Natural killer cell (primary cell): ENCODE measurements at regions not wholly inside any gene's neighbourhood (a gene's known extent, or its start where the extent isn't known, plus 50 kb on each side); places are given as distances from the start of the nearest gene placed in this dataset.

Experiments used
- ATAC-seq, 3 donors: fragments of 150-1000 bp in 2 of 3; fragments of 200-7000 bp in 1 of 3; cut with Tn5 transposase; 1 replicate in 1 of 3; 2 replicates in 2 of 3; pipeline ENCODE4 v1.10.0; 2021; ENCODE audit warnings: mild to moderate bottlenecking in 2 of 3, moderate library complexity in 2 of 3
- DNase-seq, 2 donors: peaks; one replicate each; pipeline versions ENCODE4 v3.0.0 to v3.0.0-alpha.2; 2013 to 2021; ENCODE audit warnings: mixed read lengths in 1 of 2
- H3K27ac ChIP-seq: one replicate; pipeline ENCODE4 v1.5.1; 2013; ENCODE audit warnings: mild to moderate bottlenecking, low read length
- H3K27me3 ChIP-seq: one replicate; pipeline ENCODE4 v1.6.1; 2013; ENCODE audit warnings: low read length; ENCODE audit not compliant: control insufficient read depth, insufficient read depth
- H3K36me3 ChIP-seq: one replicate; pipeline ENCODE4 v1.6.1; 2013; ENCODE audit warnings: low read length; ENCODE audit not compliant: control insufficient read depth, insufficient read depth
- H3K4me1 ChIP-seq: one replicate; pipeline ENCODE4 v1.6.1; 2013; ENCODE audit warnings: low read length; ENCODE audit not compliant: control insufficient read depth, insufficient read depth
- H3K4me3 ChIP-seq: one replicate; pipeline ENCODE4 v1.5.1; 2013; ENCODE audit warnings: low read length
- H3K9me3 ChIP-seq: one replicate; pipeline ENCODE4 v1.6.1; 2013; ENCODE audit warnings: low read length; ENCODE audit not compliant: control insufficient read depth, insufficient read depth
- H3K27ac Mint-ChIP-seq, 2 donors: one replicate each; pipeline ENCODE4 v1.8.0; 2022; ENCODE audit warnings: mild to moderate bottlenecking in 2 of 2, mixed read lengths in 2 of 2, moderate library complexity in 1 of 2
- H3K27me3 Mint-ChIP-seq, 2 donors: one replicate each; pipeline ENCODE4 v1.8.0; 2022; ENCODE audit warnings: low read depth in 2 of 2, mixed read lengths in 2 of 2
- H3K36me3 Mint-ChIP-seq: one replicate; pipeline ENCODE4 v1.8.0; 2022; ENCODE audit warnings: mixed read lengths
- H3K4me1 Mint-ChIP-seq, 2 donors: one replicate each; pipeline ENCODE4 v1.8.0; 2022; ENCODE audit warnings: mixed read lengths in 2 of 2
- H3K4me3 Mint-ChIP-seq: one replicate; pipeline ENCODE4 v1.8.0; 2022; ENCODE audit warnings: mild to moderate bottlenecking, moderate library complexity, mixed read lengths
- H3K9me3 Mint-ChIP-seq, 2 donors: one replicate each; pipeline ENCODE4 v1.8.0; 2022; ENCODE audit warnings: mixed read lengths in 2 of 2
- WGBS: methylation state at CpG from one replicate; pipeline ENCODE4 v1.1.7; 2013; ENCODE audit warnings: missing lambda C conversion rate; ENCODE audit not compliant: insufficient coverage; 5-methylcytosine and 5-hydroxymethylcytosine counted together
- intact Hi-C: fragments of 100-400 bp; cut with micrococcal nuclease; formaldehyde crosslinking; loops from one replicate; pipeline ENCODE4 v1.14.2; 2022
- TF ChIP-seq, protein P1 (sequence below): fragments of 200-600 bp; IDR thresholded peaks from one replicate; pipeline ENCODE4 v1.8.0; 2022; ENCODE audit warnings: antibody characterized with exemption

DNA sequence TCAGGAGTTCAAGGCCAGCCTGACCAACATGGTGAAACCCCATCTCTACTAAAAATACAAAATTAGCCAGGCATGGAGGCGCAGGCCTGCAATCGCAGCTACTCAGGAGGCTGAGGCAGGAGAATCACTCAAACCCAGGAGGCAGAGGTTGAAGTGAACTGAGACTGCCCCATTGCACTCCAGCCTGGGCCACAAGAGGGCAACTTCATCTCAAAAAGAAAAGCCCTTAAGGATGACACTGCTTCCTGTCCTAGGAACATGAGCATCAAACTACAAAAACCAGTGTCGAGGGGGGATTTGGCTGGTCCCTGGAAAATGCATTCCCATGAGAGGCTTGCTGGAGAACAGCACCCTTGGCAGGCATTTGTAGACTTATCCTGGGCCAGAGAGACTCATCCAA is 449.5 kb upstream of the PSMD7 start:
- Histone ChIP-seq H3K27me3 (no peaks in the 10 kb centered on the region), H3K27ac (no peak overlapping the region), H3K4me3 (no peak overlapping the region), H3K9me3 (no peaks in the 10 kb centered on the region), H3K36me3 (no peaks in the 10 kb centered on the region), H3K4me1 (no peaks in the 10 kb centered on the region)
- TF ChIP-seq, protein P1, sequence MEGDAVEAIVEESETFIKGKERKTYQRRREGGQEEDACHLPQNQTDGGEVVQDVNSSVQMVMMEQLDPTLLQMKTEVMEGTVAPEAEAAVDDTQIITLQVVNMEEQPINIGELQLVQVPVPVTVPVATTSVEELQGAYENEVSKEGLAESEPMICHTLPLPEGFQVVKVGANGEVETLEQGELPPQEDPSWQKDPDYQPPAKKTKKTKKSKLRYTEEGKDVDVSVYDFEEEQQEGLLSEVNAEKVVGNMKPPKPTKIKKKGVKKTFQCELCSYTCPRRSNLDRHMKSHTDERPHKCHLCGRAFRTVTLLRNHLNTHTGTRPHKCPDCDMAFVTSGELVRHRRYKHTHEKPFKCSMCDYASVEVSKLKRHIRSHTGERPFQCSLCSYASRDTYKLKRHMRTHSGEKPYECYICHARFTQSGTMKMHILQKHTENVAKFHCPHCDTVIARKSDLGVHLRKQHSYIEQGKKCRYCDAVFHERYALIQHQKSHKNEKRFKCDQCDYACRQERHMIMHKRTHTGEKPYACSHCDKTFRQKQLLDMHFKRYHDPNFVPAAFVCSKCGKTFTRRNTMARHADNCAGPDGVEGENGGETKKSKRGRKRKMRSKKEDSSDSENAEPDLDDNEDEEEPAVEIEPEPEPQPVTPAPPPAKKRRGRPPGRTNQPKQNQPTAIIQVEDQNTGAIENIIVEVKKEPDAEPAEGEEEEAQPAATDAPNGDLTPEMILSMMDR, result no peak
- H3K9me3 Mint-ChIP-seq, result peaks cover 0 to 3% of the 10 kb centered on the region in 2 donors
- no peak for ATAC-seq
- H3K4me3 Mint-ChIP-seq, result no peak overlapping the region
- no peak for DNase-seq
- WGBS, result 86% methylated on average over 3 of the region's 3 CpGs
- H3K4me1 Mint-ChIP-seq, result no peaks in the 10 kb centered on the region
- no peaks in the 10 kb centered on the region for H3K27me3 Mint-ChIP-seq
- intact Hi-C loops, result no loop called here
- no peak overlapping the region for H3K27ac Mint-ChIP-seq
- no peaks in the 10 kb centered on the region for H3K36me3 Mint-ChIP-seq

DNA sequence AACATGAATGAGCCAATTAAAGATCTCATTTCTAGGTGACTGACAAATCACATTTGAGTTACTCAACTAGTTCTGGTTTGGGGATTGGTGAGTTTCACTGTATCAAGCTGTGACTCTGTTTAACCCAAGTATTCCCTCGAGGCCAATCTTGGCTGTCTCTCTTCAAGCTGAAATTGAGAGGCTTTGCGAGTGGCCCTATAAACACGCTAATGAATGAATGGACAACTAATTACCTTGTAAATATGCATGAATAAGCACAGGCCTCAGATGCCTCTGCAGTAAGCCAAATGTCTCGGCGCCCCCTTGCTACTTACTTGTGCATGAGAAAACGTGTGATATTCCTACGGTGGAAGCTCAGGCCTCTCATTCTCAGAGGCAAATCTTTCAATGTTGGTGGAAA is 450.3 kb upstream of the PSMD7 start:
- 71% methylated on average over 7 of the region's 7 CpGs for WGBS
- no peak for DNase-seq

DNA sequence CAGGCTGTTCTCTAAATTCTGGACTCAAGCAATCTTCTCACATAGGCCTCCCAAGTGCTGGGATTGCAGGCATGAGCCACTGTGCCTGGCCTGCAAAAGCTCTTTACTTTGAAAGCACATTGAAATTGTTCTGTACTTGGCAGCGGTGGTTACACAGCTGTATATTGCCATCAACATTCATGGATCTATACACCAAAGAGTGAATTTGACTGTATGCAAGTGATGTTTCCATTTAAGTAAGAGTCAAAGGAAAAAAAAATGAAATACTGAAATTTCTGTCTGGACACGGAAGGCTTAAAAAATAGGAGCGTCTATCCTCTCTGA is 450.6 kb upstream of the PSMD7 start:
- Mint-ChIP-seq H3K4me1 (no peaks in the 10 kb centered on the region), H3K36me3 (no peaks in the 10 kb centered on the region), H3K4me3 (no peak overlapping the region), H3K27me3 (no peaks in the 10 kb centered on the region), H3K27ac (no peak overlapping the region), H3K9me3 (peaks cover 0 to 3% of the 10 kb centered on the region in 2 donors)
- ATAC-seq (no peak), DNase-seq (no peak)
- Histone ChIP-seq H3K4me3 (no peak overlapping the region), H3K36me3 (no peaks in the 10 kb centered on the region), H3K9me3 (no peaks in the 10 kb centered on the region), H3K27me3 (no peaks in the 10 kb centered on the region), H3K27ac (no peak overlapping the region), H3K4me1 (no peaks in the 10 kb centered on the region)
- TF ChIP-seq, protein P1, result no peak
- WGBS, result 96% methylated on average over 3 of the region's 3 CpGs
- intact Hi-C loops, result no loop called here

More for the DNA sequence above, 450.3 kb upstream of the PSMD7 start:
- Mint-ChIP-seq H3K27me3 (no peaks in the 10 kb centered on the region), H3K4me3 (no peak overlapping the region), H3K9me3 (peaks cover 0 to 3% of the 10 kb centered on the region in 2 donors), H3K27ac (no peak overlapping the region), H3K36me3 (no peaks in the 10 kb centered on the region), H3K4me1 (no peaks in the 10 kb centered on the region)
- Histone ChIP-seq H3K4me1 (no peaks in the 10 kb centered on the region), H3K4me3 (no peak overlapping the region), H3K27me3 (no peaks in the 10 kb centered on the region), H3K36me3 (no peaks in the 10 kb centered on the region), H3K9me3 (no peaks in the 10 kb centered on the region), H3K27ac (no peak overlapping the region)
- TF ChIP-seq, protein P1, result no peak
- no peak for ATAC-seq
- intact Hi-C loops, result no loop called here

DNA sequence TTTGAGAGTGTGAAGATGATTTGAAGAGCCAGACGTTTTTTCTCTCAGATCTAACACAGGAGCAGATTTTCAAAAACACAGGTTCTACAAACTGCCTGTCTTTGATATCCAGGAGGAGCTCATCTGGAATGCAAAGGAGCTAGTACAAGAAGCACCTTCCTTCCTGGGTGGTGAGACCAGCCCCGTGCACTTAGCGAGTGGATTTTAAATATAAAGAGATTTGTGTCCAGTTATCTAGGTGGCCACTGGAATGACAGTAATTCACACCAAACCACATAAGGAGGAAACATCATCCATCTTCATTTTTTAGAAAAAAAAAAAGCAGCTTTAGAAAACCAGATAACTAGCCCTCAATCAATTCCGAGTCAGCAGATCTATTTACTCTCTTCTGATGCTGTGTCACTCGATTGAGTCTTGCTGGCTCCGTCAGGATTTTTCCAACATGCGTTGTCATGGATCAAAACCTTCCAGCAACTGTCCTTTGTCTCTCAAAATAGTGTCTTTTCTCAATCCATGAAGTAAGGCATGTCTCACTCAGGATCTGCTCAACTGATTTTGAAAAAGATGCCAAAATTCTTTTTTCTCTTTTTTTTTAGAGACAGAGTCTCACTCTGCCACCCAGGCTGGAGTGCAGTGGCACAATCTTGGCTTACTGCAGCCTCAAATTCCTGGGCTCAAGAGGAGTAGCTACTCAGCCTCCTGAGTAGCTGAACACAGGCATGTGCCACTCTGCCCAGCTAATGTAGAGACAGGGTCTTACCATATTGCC is 451.2 kb upstream of the PSMD7 start:
- Histone ChIP-seq H3K9me3 (no peaks in the 10 kb centered on the region), H3K27ac (no peak overlapping the region), H3K4me3 (no peak overlapping the region), H3K4me1 (no peaks in the 10 kb centered on the region), H3K36me3 (no peaks in the 10 kb centered on the region), H3K27me3 (no peaks in the 10 kb centered on the region)
- WGBS, result 69% methylated on average over 5 of the region's 7 CpGs
- Mint-ChIP-seq H3K27me3 (no peaks in the 10 kb centered on the region), H3K4me3 (no peak overlapping the region), H3K36me3 (no peaks in the 10 kb centered on the region), H3K4me1 (no peaks in the 10 kb centered on the region), H3K9me3 (peaks cover 0 to 3% of the 10 kb centered on the region in 2 donors), H3K27ac (no peak overlapping the region)
- TF ChIP-seq, protein P1, result no peak
- ATAC-seq (no peak), DNase-seq (no peak)
- intact Hi-C loops, result no loop called here
